ENCODE measurements at regions not wholly inside any gene's neighbourhood (a gene's known extent, or its start where the extent isn't known, plus 50 kb on each side); places are given as distances from the start of the nearest gene placed in this dataset.

- TF ChIP-seq USF1 (IDR thresholded peaks at IDR 0.05) = no peak
- peak; percentile 43; the same call in 1 of the 2 replicates for TF ChIP-seq RAD21 (IDR thresholded peaks at IDR 0.05; ENCODE audit: low read depth)
- no peak for TF ChIP-seq TEAD4 (IDR thresholded peaks at IDR 0.05)
- no peak for TF ChIP-seq REST (IDR thresholded peaks at IDR 0.05; ENCODE audit: low read depth)
Measured at GRCh38 chr3:157606011-157606851, 103.0 kb upstream of the VEPH1 start.
